Right lobe of liver (tissue), 6 donors: ENCODE measurements at regions not wholly inside any gene's neighbourhood (a gene's known extent, or its start where the extent isn't known, plus 50 kb on each side); places are given as distances from the start of the nearest gene placed in this dataset.

Experiments
- ATAC-seq, 4 donors: fragments of 200-7000 bp; cut with Tn5 transposase; one replicate each; pipeline ENCODE4 v1.9.1; 2020; ENCODE audit warnings: mild to moderate bottlenecking in 4 of 4, moderate library complexity in 4 of 4
- DNase-seq, 3 donors: peaks; one replicate each; pipeline ENCODE4 v3.0.0-alpha.2; 2020
- H3K27ac ChIP-seq, 3 donors: fragments of 200-600 bp; one replicate each; pipeline ENCODE4 v1.8.0; 2022
- H3K27me3 ChIP-seq, 2 donors: fragments of 200-600 bp; one replicate each; pipeline ENCODE4 v1.8.0; 2022
- H3K36me3 ChIP-seq, 4 donors: fragments of 200-600 bp; sonication (generic) in 1 of 4; one replicate each; pipeline versions ENCODE4 v1.5.1 to v1.8.0; 2017 to 2022; ENCODE audit warnings: control low read depth in 1 of 4
- H3K4me1 ChIP-seq, 4 donors: fragments of 200-600 bp; sonication (generic) in 1 of 4; one replicate each; pipeline versions ENCODE4 v1.5.1 to v1.8.0; 2017 to 2022; ENCODE audit warnings: control low read depth in 1 of 4
- H3K4me3 ChIP-seq, 3 donors: fragments of 200-600 bp; one replicate each; pipeline ENCODE4 v1.8.0; 2022
- H3K9me3 ChIP-seq, 4 donors: fragments of 200-600 bp; sonication (generic) in 1 of 4; one replicate each; pipeline versions ENCODE4 v1.5.1 to v1.8.0; 2017 to 2022; ENCODE audit warnings: control low read depth in 1 of 4
- POLR2A ChIP-seq: fragments of 450-650 bp; IDR thresholded peaks from one replicate; pipeline ENCODE4 v1.6.1; 2017; ENCODE audit warnings: antibody characterized with exemption, mild to moderate bottlenecking
- WGBS: methylation state at CpG from one replicate; pipeline ENCODE4 v1.1.6; 2018; ENCODE audit warnings: low coverage, low lambda C conversion rate; ENCODE audit not compliant: insufficient coverage; ENCODE audit errors: missing lambda C conversion rate; 5-methylcytosine and 5-hydroxymethylcytosine counted together
- intact Hi-C, 2 donors: fragments of 100-400 bp; cut with DNase I; formaldehyde crosslinking; loops; one replicate each; pipeline versions ENCODE4 v1.11.2 to v1.14.1; 2022
- TF ChIP-seq, protein P1 (sequence below), 4 donors: fragments of 200-600 bp in 3 of 4; fragments of 450-650 bp in 1 of 4; IDR thresholded peaks; one replicate each; pipeline versions ENCODE4 v1.5.1 to v1.8.0; 2016 to 2022; ENCODE audit warnings: antibody characterized with exemption in 4 of 4, mild to moderate bottlenecking in 2 of 4
- donor health status: DM: no; HTN: yes; CAD: no.
- donor health status: DM: no; HTN: no; CAD: no.
- donor health status: DM: no; HTN: no; CAD: no.
- donor health status: DM: no; HTN: yes; CAD: no.
- donor health status: DM: no; HTN: yes; CAD: no.

DNA sequence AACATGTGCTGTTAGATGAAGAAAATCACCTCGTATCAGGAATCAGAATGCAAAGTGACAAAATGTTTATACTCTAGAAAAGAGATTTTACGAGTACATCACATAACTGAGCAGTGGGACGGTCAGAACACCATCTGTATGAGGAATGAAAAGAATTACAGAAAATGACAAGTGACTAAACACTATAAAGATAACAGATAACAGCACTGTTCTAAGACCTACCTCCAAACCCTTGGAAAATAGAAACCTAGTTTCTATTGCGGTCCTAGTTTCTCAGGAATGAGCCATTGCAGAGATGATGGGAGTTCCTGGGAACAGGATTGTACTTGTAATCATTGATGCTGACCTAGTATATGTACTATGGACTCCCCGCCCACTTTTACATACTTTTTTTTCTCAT is 839.4 kb upstream of the ADAMTS5 start:
- ATAC-seq (no peak), DNase-seq (no peak)
- Histone ChIP-seq H3K27me3 (no peaks in the 10 kb centered on the region), H3K27ac (no peak overlapping the region), H3K4me1 (no peaks in the 10 kb centered on the region), H3K36me3 (no peaks in the 10 kb centered on the region), H3K9me3 (no peaks in the 10 kb centered on the region), H3K4me3 (no peak overlapping the region)
- WGBS = 54% methylated on average over 5 of the region's 5 CpGs
- intact Hi-C loops = no loop called here
- no peak for TF ChIP-seq POLR2A
- TF ChIP-seq, protein P1, sequence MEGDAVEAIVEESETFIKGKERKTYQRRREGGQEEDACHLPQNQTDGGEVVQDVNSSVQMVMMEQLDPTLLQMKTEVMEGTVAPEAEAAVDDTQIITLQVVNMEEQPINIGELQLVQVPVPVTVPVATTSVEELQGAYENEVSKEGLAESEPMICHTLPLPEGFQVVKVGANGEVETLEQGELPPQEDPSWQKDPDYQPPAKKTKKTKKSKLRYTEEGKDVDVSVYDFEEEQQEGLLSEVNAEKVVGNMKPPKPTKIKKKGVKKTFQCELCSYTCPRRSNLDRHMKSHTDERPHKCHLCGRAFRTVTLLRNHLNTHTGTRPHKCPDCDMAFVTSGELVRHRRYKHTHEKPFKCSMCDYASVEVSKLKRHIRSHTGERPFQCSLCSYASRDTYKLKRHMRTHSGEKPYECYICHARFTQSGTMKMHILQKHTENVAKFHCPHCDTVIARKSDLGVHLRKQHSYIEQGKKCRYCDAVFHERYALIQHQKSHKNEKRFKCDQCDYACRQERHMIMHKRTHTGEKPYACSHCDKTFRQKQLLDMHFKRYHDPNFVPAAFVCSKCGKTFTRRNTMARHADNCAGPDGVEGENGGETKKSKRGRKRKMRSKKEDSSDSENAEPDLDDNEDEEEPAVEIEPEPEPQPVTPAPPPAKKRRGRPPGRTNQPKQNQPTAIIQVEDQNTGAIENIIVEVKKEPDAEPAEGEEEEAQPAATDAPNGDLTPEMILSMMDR (IDR thresholded peaks at IDR 0.05) = no peak

DNA sequence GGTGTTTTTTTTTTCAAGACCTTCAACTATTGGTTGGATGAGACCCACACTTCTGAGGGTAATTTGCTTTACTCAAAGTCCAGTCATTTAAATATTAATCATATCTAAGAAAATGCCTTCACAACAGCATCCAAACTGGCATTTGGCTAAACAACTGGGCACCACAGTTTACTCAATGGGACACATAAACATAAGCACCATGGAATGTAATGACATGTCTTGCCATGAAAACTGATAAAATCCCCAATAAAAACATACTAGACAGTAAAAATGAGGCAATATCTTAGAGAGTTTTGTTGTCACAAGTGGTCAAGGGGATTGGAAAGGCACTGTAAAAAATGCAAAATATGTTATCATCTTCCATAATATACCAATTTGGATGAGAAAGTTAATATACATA is 838.8 kb upstream of the ADAMTS5 start:
- ATAC-seq = no peak
- no peak overlapping the region for H3K27ac ChIP-seq
- H3K4me3 ChIP-seq = no peak overlapping the region
- H3K36me3 ChIP-seq = no peaks in the 10 kb centered on the region
- no peaks in the 10 kb centered on the region for H3K4me1 ChIP-seq
- no peaks in the 10 kb centered on the region for H3K27me3 ChIP-seq
- H3K9me3 ChIP-seq = no peaks in the 10 kb centered on the region
- TF ChIP-seq POLR2A = no peak
- TF ChIP-seq, protein P1 (IDR thresholded peaks at IDR 0.05) = no peak
- no peak for DNase-seq
- intact Hi-C loops = no loop called here

DNA sequence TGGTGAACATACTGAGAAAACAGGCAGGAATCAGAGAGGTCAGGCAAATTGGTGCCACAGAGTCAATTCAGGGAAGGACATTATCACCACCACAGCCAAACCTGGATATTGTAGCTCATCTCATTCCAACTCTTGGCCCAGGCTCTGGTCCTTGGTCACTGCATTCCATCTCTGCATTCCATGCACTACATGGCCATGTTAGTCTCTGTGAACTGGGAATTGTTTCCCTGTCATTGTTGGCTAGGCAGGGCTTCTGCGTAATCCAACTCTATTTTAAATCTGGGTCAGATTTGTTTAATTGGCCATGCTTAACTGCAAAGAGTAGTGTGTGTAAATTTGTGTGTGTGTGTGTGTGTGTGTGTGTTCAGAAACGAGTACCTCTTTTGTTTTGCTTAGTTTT is 837.6 kb upstream of the ADAMTS5 start:
- intact Hi-C loops = no loop called here
- no peak overlapping the region for H3K4me3 ChIP-seq

DNA sequence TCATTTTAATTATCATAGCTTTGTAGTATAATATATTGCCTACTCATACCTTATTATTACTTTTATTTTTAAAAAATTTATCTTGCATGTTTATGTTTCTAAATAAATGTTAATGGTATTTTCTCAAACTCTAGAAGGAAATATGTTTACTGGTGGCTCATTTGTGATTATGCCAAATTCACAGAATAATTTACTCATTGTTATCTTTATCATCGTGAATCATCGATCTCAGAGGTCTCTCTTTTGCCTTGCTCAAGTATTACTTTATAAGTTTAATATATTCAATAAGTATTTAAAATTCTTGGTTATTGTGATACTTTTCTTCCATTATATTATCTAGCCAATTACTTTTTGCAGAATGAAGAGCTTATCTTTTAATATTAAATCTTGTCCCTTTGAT is 836.7 kb upstream of the ADAMTS5 start:
- 100% methylated on average over 2 of the region's 2 CpGs for WGBS
- H3K4me3 ChIP-seq = no peak overlapping the region
- H3K4me1 ChIP-seq = no peaks in the 10 kb centered on the region
- no peaks in the 10 kb centered on the region for H3K36me3 ChIP-seq
- DNase-seq (no peak), ATAC-seq (no peak)
- TF ChIP-seq, protein P1 (IDR thresholded peaks at IDR 0.05) = no peak
- TF ChIP-seq POLR2A = no peak
- intact Hi-C loops = no loop called here
- H3K9me3 ChIP-seq = no peaks in the 10 kb centered on the region
- H3K27me3 ChIP-seq = no peaks in the 10 kb centered on the region
- no peak overlapping the region for H3K27ac ChIP-seq

More for the DNA sequence above, 837.6 kb upstream of the ADAMTS5 start:
- WGBS = 47% methylated on average over 2 of the region's 2 CpGs
- Histone ChIP-seq H3K9me3 (no peaks in the 10 kb centered on the region), H3K36me3 (no peaks in the 10 kb centered on the region), H3K27ac (no peak overlapping the region), H3K4me1 (no peaks in the 10 kb centered on the region), H3K27me3 (no peaks in the 10 kb centered on the region)
- DNase-seq = no peak
- TF ChIP-seq POLR2A = no peak
- TF ChIP-seq, protein P1 (IDR thresholded peaks at IDR 0.05) = no peak
- ATAC-seq = no peak

DNA sequence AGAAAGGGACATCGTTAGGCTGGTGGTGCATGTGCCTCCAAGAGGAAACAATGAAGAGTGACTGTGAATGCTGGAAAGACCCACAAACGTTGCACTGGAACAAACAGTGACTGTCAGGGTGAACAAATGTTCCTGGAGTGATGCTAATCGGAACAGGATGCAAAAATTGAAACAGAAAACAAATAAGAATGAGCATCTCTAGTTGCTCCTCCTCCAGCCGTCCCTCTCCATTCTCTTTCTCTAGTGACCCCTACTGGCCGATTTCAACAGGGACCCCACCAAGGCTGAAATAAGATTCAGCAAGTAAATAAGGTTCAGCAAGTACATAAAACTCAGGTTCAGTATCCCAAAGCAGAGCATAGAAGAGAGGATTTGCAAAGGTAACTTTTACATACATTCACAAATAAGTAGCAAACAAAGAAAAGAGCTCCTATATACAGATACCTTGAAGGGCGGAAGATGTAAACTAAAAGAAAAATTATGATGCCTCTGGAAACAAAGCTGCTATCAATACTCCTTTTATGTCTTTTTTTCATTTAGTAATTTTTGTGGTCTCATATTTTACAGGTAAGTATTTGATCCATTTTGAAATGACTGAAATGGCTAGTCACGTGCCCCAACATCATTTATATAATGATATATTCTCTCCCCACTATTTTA is 836.1 kb upstream of the ADAMTS5 start:
- Histone ChIP-seq H3K9me3 (no peaks in the 10 kb centered on the region), H3K27me3 (no peaks in the 10 kb centered on the region), H3K4me3 (no peak overlapping the region), H3K4me1 (no peaks in the 10 kb centered on the region), H3K36me3 (no peaks in the 10 kb centered on the region), H3K27ac (no peak overlapping the region)
- no peak for TF ChIP-seq POLR2A
- TF ChIP-seq, protein P1 (IDR thresholded peaks at IDR 0.05) = peak; percentile 44 to 77 (median 64)
- WGBS = 42% methylated on average over 7 of the region's 7 CpGs
- intact Hi-C loops = no loop called here
- ATAC-seq (peak; percentile 77 to 83 (median 80)), DNase-seq (no peak)
